ENCODE measurements at regions not wholly inside any gene's neighbourhood (a gene's known extent, or its start where the extent isn't known, plus 50 kb on each side); places are given as distances from the start of the nearest gene placed in this dataset.

DNA sequence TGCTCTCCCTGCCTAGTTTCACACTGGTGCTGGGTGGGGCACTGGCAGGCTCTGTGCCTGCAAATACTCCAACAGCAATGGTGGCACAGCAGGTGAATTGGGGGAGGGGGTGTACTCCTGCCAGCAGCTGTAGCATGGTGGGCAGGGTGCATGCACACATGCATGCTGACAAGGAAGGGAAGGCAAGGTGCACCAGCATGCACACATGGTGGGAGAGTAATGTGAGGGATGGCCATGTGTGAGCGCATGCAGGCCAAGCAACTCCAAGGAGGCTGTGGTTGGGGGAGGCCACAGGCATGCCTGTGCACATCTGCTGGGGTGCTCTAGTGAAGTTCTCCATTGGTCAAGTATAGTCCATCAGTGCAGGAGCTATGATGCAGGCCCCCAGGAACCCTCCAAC, 54.5 kb upstream of the INPP4B start:
- TF ChIP-seq, protein P1, sequence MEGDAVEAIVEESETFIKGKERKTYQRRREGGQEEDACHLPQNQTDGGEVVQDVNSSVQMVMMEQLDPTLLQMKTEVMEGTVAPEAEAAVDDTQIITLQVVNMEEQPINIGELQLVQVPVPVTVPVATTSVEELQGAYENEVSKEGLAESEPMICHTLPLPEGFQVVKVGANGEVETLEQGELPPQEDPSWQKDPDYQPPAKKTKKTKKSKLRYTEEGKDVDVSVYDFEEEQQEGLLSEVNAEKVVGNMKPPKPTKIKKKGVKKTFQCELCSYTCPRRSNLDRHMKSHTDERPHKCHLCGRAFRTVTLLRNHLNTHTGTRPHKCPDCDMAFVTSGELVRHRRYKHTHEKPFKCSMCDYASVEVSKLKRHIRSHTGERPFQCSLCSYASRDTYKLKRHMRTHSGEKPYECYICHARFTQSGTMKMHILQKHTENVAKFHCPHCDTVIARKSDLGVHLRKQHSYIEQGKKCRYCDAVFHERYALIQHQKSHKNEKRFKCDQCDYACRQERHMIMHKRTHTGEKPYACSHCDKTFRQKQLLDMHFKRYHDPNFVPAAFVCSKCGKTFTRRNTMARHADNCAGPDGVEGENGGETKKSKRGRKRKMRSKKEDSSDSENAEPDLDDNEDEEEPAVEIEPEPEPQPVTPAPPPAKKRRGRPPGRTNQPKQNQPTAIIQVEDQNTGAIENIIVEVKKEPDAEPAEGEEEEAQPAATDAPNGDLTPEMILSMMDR (IDR thresholded peaks at IDR 0.05): no peak
- TF ChIP-seq POLR2A (IDR thresholded peaks at IDR 0.05): no peak
